Activated CD8-positive, alpha-beta T cell treated with anti-CD3 and anti-CD28 coated beads for 36 hours (primary cell): ENCODE measurements at regions not wholly inside any gene's neighbourhood (a gene's known extent, or its start where the extent isn't known, plus 50 kb on each side); places are given as distances from the start of the nearest gene placed in this dataset.

ENCODE experiments used
- ATAC-seq: fragments of 200-7000 bp; cut with Tn5 transposase; one replicate; pipeline ENCODE4 v1.10.0; 2021; ENCODE audit warnings: mild to moderate bottlenecking, moderate library complexity
- CTCF ChIA-PET: fragments of 350-600 bp; sonication (Branson Sonifier 250); formaldehyde crosslinking; loops from one replicate; lab custom pipeline; 2021; ENCODE audit warnings: antibody characterized with exemption; lab: Charles Lee
- POLR2A ChIA-PET: fragments of 350-600 bp; sonication (Branson Sonifier 250); formaldehyde crosslinking; loops from one replicate; lab custom pipeline; 2021; ENCODE audit warnings: antibody characterized with exemption; lab: Charles Lee
- DNase-seq: peaks from one replicate; pipeline ENCODE4 v3.0.0-alpha.2; 2020
- H3K27ac Mint-ChIP-seq: one replicate; pipeline ENCODE4 v1.8.0; 2021; ENCODE audit warnings: mild to moderate bottlenecking, mixed read lengths
- H3K27me3 Mint-ChIP-seq: one replicate; pipeline ENCODE4 v1.8.0; 2021; ENCODE audit warnings: mixed read lengths
- H3K36me3 Mint-ChIP-seq: one replicate; pipeline ENCODE4 v1.8.0; 2021; ENCODE audit warnings: low read depth, mixed read lengths
- H3K4me1 Mint-ChIP-seq: one replicate; pipeline ENCODE4 v1.8.0; 2021; ENCODE audit warnings: low read depth, mixed read lengths
- H3K4me3 Mint-ChIP-seq: one replicate; pipeline ENCODE4 v1.8.0; 2021; ENCODE audit warnings: mild to moderate bottlenecking, moderate library complexity, mixed read lengths
- H3K9me3 Mint-ChIP-seq: one replicate; pipeline ENCODE4 v1.8.0; 2021; ENCODE audit warnings: mixed read lengths
- CTCF ChIP-seq: fragments of 200-600 bp; IDR thresholded peaks from one replicate; pipeline ENCODE4 v1.8.0; 2022; ENCODE audit warnings: antibody characterized with exemption, mild to moderate bottlenecking
- intact Hi-C: fragments of 100-400 bp; cut with micrococcal nuclease; formaldehyde crosslinking; loops from one replicate; pipeline ENCODE4 v1.10.0; 2022

GRCh38 chr5:89418407-89419085 is 535.6 kb upstream of the MEF2C start:
- no peaks in the 10 kb centered on the region for H3K36me3 Mint-ChIP-seq
- POLR2A ChIA-PET: no interaction called here
- intact Hi-C loops: no loop called here

GRCh38 chr5:89417990-89418389 is 535.0 kb upstream of the MEF2C start:
- no peak for DNase-seq
- no peak for ATAC-seq
- Mint-ChIP-seq H3K27me3 (no peaks in the 10 kb centered on the region), H3K9me3 (peaks cover 5% of the 10 kb centered on the region), H3K4me3 (no peak overlapping the region), H3K4me1 (no peaks in the 10 kb centered on the region), H3K36me3 (no peaks in the 10 kb centered on the region), H3K27ac (no peak overlapping the region)
- ChIA-PET POLR2A (no interaction called here), CTCF (no interaction called here)
- intact Hi-C loops: no loop called here
- no peak for TF ChIP-seq CTCF

More at GRCh38 chr5:89418407-89419085, 535.6 kb upstream of the MEF2C start:
- Mint-ChIP-seq H3K27me3 (no peaks in the 10 kb centered on the region), H3K4me3 (no peak overlapping the region), H3K4me1 (no peaks in the 10 kb centered on the region), H3K27ac (no peak overlapping the region), H3K9me3 (peaks cover 7% of the 10 kb centered on the region)
- ATAC-seq (no peak), DNase-seq (no peak)
- TF ChIP-seq CTCF: no peak
- CTCF ChIA-PET: interaction anchor here (0.6 kb wide), 1 partner anchor 567 kb away, joined by 3 read pairs; no protein-coding TSS in a partner anchor

GRCh38 chr5:89417515-89417914 is 534.5 kb upstream of the MEF2C start:
- intact Hi-C loops: no loop called here
- CTCF ChIA-PET: no interaction called here
- TF ChIP-seq CTCF: no peak
- no peak overlapping the region for H3K4me3 Mint-ChIP-seq
- H3K27ac Mint-ChIP-seq: no peak overlapping the region
- ATAC-seq (no peak), DNase-seq (no peak)
- no peaks in the 10 kb centered on the region for H3K27me3 Mint-ChIP-seq
- POLR2A ChIA-PET: no interaction called here
- H3K9me3 Mint-ChIP-seq: peaks cover 5% of the 10 kb centered on the region
- no peaks in the 10 kb centered on the region for H3K36me3 Mint-ChIP-seq
- no peaks in the 10 kb centered on the region for H3K4me1 Mint-ChIP-seq

- intact Hi-C loops: no loop called here
- H3K4me3 Mint-ChIP-seq: no peak overlapping the region
Measured at GRCh38 chr5:89411891-89412290, 528.9 kb upstream of the MEF2C start.

More at GRCh38 chr5:89411891-89412290, 528.9 kb upstream of the MEF2C start:
- ChIA-PET POLR2A (no interaction called here), CTCF (no interaction called here)
- no peak for TF ChIP-seq CTCF
- DNase-seq: no peak
- no peaks in the 10 kb centered on the region for H3K36me3 Mint-ChIP-seq
- H3K4me1 Mint-ChIP-seq: no peaks in the 10 kb centered on the region
- H3K27ac Mint-ChIP-seq: no peak overlapping the region
- no peaks in the 10 kb centered on the region for H3K27me3 Mint-ChIP-seq
- no peak for ATAC-seq
- peaks cover 2% of the 10 kb centered on the region for H3K9me3 Mint-ChIP-seq
